MM.1S (cell line): ENCODE measurements at regions not wholly inside any gene's neighbourhood (a gene's known extent, or its start where the extent isn't known, plus 50 kb on each side); places are given as distances from the start of the nearest gene placed in this dataset.
A peak's percentile ranks its signal among the peaks of the same experiment; 100 is the strongest.

Source experiments
- DNase-seq: peaks from one replicate; pipeline ENCODE4 v3.0.0-alpha.2; 2015
- H2AFZ ChIP-seq: fragments of 300-600 bp; sonication (generic); 2 replicates; pipeline ENCODE4 v1.6.0; 2016; ENCODE audit warnings: antibody characterized with exemption, low read length
- H3F3A ChIP-seq: fragments of 300-600 bp; sonication (generic); 2 replicates; pipeline ENCODE4 v1.6.1; 2016; ENCODE audit warnings: mild to moderate bottlenecking, antibody characterized with exemption, low read length, moderate library complexity, mixed read lengths; ENCODE audit not compliant: insufficient read depth
- H3K27ac ChIP-seq: fragments of 300-600 bp; sonication (generic); 2 replicates; pipeline ENCODE4 v1.5.1; 2016; ENCODE audit warnings: mild to moderate bottlenecking, low read length
- H3K27me3 ChIP-seq: fragments of 300-600 bp; sonication (generic); replicated peaks from 2 replicates; pipeline ENCODE4 v1.6.0; 2016; ENCODE audit warnings: low read length; ENCODE audit not compliant: insufficient read depth
- H3K36me3 ChIP-seq: fragments of 300-600 bp; sonication (generic); replicated peaks from 2 replicates; pipeline ENCODE4 v1.6.1; 2016; ENCODE audit warnings: mild to moderate bottlenecking, low read length, mixed read lengths; ENCODE audit not compliant: insufficient read depth
- H3K4me1 ChIP-seq: fragments of 300-600 bp; sonication (generic); 2 replicates; pipeline ENCODE4 v1.6.1; 2016; ENCODE audit warnings: low read length, mixed read lengths
- H3K4me2 ChIP-seq: fragments of 300-600 bp; sonication (generic); 2 replicates; pipeline ENCODE4 v1.6.0; 2016; ENCODE audit warnings: low read depth, low read length
- H3K4me3 ChIP-seq: fragments of 300-600 bp; sonication (generic); 2 replicates; pipeline ENCODE4 v1.5.1; 2016; ENCODE audit warnings: low read length, mixed read lengths
- H3K79me2 ChIP-seq: fragments of 300-600 bp; sonication (generic); 2 replicates; pipeline ENCODE4 v1.6.1; 2016; ENCODE audit warnings: mixed run types, low read length, mixed read lengths
- H3K9ac ChIP-seq: fragments of 300-600 bp; sonication (generic); 2 replicates; pipeline ENCODE4 v1.6.1; 2016; ENCODE audit warnings: low read length, mixed read lengths
- H3K9me2 ChIP-seq: fragments of 300-600 bp; sonication (generic); replicated peaks from 2 replicates; pipeline ENCODE4 v1.6.1; 2016; ENCODE audit warnings: mild to moderate bottlenecking, low read length, mixed read lengths; ENCODE audit not compliant: insufficient read depth
- H3K9me3 ChIP-seq: fragments of 300-600 bp; sonication (generic); replicated peaks from 2 replicates; pipeline ENCODE4 v1.6.1; 2016; ENCODE audit warnings: mild to moderate bottlenecking, low read length, mixed read lengths; ENCODE audit not compliant: insufficient read depth
- H4K20me1 ChIP-seq: fragments of 300-600 bp; sonication (generic); 2 replicates; pipeline ENCODE4 v1.6.1; 2016; ENCODE audit warnings: mild to moderate bottlenecking, low read length, moderate library complexity, mixed read lengths; ENCODE audit not compliant: insufficient read depth
- CTCF ChIP-seq: fragments of 300-600 bp; sonication (generic); IDR thresholded peaks from 2 replicates; pipeline ENCODE4 v1.5.1; 2016; ENCODE audit warnings: antibody characterized with exemption, low read length, mixed read lengths
- EZH2 ChIP-seq: fragments of 300-600 bp; sonication (generic); optimal IDR thresholded peaks from 2 replicates; pipeline ENCODE3; 2017; ENCODE audit warnings: low read depth, mild to moderate bottlenecking, antibody characterized with exemption, low read length, mixed read lengths
- EZH2phosphoT487 ChIP-seq: fragments of 300-600 bp; sonication (generic); IDR thresholded peaks from 2 replicates; pipeline ENCODE4 v1.6.1; 2018; ENCODE audit warnings: antibody characterized with exemption, low read length

- no peaks in the 10 kb centered on the region for H3K36me3 ChIP-seq
- DNase-seq: no peak
- H4K20me1 ChIP-seq: no peaks in the 10 kb centered on the region
- H3F3A ChIP-seq: no peaks in the 10 kb centered on the region
- H3K27ac ChIP-seq: no peak overlapping the region
- H3K4me3 ChIP-seq: no peak overlapping the region
- TF ChIP-seq EZH2 (no peak), CTCF (no peak), EZH2phosphoT487 (no peak)
- H3K9me2 ChIP-seq: no peaks in the 10 kb centered on the region
- H2AFZ ChIP-seq: no peak overlapping the region
- H3K9me3 ChIP-seq: no peaks in the 10 kb centered on the region
- H3K4me1 ChIP-seq: no peaks in the 10 kb centered on the region
- H3K27me3 ChIP-seq: no peaks in the 10 kb centered on the region
- no peak overlapping the region for H3K9ac ChIP-seq
- no peak overlapping the region for H3K4me2 ChIP-seq
- H3K79me2 ChIP-seq: no peaks in the 10 kb centered on the region
Observed at GRCh38 chr7:35545831-35546230, 149.1 kb downstream of the HERPUD2 start.

GRCh38 chr7:35544028-35544742, 150.8 kb downstream of the HERPUD2 start:
- H3K27me3 ChIP-seq: no peaks in the 10 kb centered on the region
- H3K79me2 ChIP-seq: no peaks in the 10 kb centered on the region
- no peak overlapping the region for H3K9ac ChIP-seq
- no peaks in the 10 kb centered on the region for H4K20me1 ChIP-seq
- no peaks in the 10 kb centered on the region for H3K9me3 ChIP-seq
- H3K9me2 ChIP-seq: no peaks in the 10 kb centered on the region
- H3K4me1 ChIP-seq: no peaks in the 10 kb centered on the region
- no peaks in the 10 kb centered on the region for H3F3A ChIP-seq
- no peak overlapping the region for H3K27ac ChIP-seq
- H3K4me2 ChIP-seq: no peak overlapping the region
- no peak overlapping the region for H3K4me3 ChIP-seq
- no peak overlapping the region for H2AFZ ChIP-seq
- DNase-seq: no peak
- H3K36me3 ChIP-seq: no peaks in the 10 kb centered on the region
- no peak for TF ChIP-seq EZH2phosphoT487
- TF ChIP-seq CTCF: no peak
- TF ChIP-seq EZH2: no peak

- peak overlapping the region; percentile 64 for H3K4me2 ChIP-seq
- no peaks in the 10 kb centered on the region for H3F3A ChIP-seq
- H3K79me2 ChIP-seq: no peaks in the 10 kb centered on the region
- no peak overlapping the region for H3K27ac ChIP-seq
- H3K36me3 ChIP-seq: no peaks in the 10 kb centered on the region
- H4K20me1 ChIP-seq: no peaks in the 10 kb centered on the region
- TF ChIP-seq CTCF: peak; percentile 91
- TF ChIP-seq EZH2phosphoT487: no peak
- TF ChIP-seq EZH2: no peak
- H3K4me1 ChIP-seq: no peaks in the 10 kb centered on the region
- DNase-seq: peak; percentile 79
- peak overlapping the region; percentile 65 for H2AFZ ChIP-seq
- peak overlapping the region; percentile 59 for H3K4me3 ChIP-seq
- H3K27me3 ChIP-seq: no peaks in the 10 kb centered on the region
- H3K9me2 ChIP-seq: no peaks in the 10 kb centered on the region
- no peak overlapping the region for H3K9ac ChIP-seq
- H3K9me3 ChIP-seq: no peaks in the 10 kb centered on the region
Observed at GRCh38 chr7:35537067-35538023, 157.6 kb downstream of the HERPUD2 start.
